ENCODE measurements at regions not wholly inside any gene's neighbourhood (a gene's known extent, or its start where the extent isn't known, plus 50 kb on each side); places are given as distances from the start of the nearest gene placed in this dataset.

DNA sequence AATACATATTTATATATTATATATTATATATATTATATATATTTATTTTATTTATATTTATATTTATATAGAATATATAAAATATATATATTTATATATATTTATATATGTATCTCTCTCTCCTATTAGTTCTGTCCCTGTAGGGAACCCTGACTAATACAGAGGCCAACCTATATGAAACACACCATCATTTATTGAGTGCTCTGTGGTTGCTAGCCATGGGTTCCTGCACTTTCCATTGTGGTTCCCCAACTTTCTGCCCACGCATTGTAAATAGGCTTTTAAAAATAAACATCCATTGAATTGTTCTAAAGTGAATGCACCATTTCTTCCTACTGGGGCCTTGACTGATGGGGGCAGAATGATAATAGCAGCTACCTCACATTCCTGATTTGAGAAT is 93.8 kb upstream of the SESN3 start:
- WGBS, 2 donors = 88% methylated on average over 1 of the region's 1 CpG

DNA sequence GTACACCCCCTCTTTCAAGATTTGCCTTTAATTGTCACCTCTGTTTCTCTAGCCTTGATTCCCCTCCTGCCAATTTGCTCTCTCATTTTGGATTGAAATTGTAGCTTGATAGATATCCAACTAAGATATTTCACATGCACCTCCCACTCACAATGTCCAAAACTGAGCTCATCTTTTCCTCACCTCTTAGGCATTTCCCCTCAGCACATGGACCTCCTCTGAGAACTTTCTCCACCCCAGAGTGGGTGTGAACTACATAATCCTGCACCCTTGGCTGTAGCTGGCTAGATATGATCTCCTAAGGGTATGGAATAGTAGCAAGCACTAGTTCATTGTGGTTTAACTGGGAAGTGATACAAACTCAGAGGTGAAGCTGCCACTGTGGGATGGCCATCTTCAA is 91.5 kb upstream of the SESN3 start:
- ATAC-seq = peak in 7 of 8 donors; percentile 38 to 89 (median 76)
- DNase-seq = no peak
- H3K36me3 ChIP-seq = no peaks in the 10 kb centered on the region
- no peak overlapping the region for H3K4me3 ChIP-seq
- intact Hi-C loops (cut with DNase I) = no loop called here
- H3K9me3 ChIP-seq = no peaks in the 10 kb centered on the region
- no peaks in the 10 kb centered on the region for H3K27me3 ChIP-seq
- peaks cover 0 to 25% (median 13%) of the 10 kb centered on the region in 9 donors for H3K4me1 ChIP-seq
- H3K27ac ChIP-seq = peak overlapping the region in 1 of 10 donors; percentile 16
- TF ChIP-seq, protein P1, sequence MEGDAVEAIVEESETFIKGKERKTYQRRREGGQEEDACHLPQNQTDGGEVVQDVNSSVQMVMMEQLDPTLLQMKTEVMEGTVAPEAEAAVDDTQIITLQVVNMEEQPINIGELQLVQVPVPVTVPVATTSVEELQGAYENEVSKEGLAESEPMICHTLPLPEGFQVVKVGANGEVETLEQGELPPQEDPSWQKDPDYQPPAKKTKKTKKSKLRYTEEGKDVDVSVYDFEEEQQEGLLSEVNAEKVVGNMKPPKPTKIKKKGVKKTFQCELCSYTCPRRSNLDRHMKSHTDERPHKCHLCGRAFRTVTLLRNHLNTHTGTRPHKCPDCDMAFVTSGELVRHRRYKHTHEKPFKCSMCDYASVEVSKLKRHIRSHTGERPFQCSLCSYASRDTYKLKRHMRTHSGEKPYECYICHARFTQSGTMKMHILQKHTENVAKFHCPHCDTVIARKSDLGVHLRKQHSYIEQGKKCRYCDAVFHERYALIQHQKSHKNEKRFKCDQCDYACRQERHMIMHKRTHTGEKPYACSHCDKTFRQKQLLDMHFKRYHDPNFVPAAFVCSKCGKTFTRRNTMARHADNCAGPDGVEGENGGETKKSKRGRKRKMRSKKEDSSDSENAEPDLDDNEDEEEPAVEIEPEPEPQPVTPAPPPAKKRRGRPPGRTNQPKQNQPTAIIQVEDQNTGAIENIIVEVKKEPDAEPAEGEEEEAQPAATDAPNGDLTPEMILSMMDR (IDR thresholded peaks at IDR 0.05) = no peak

More for the DNA sequence above, 93.8 kb upstream of the SESN3 start:
- Histone ChIP-seq H3K27me3 (no peaks in the 10 kb centered on the region), H3K36me3 (no peaks in the 10 kb centered on the region), H3K4me1 (peaks cover 0 to 11% (median 0%) of the 10 kb centered on the region in 9 donors), H3K4me3 (no peak overlapping the region), H3K27ac (no peak overlapping the region), H3K9me3 (no peaks in the 10 kb centered on the region)
- intact Hi-C loops (cut with DNase I) = no loop called here
- ATAC-seq (no peak), DNase-seq (no peak)
- TF ChIP-seq, protein P1 (IDR thresholded peaks at IDR 0.05) = no peak

DNA sequence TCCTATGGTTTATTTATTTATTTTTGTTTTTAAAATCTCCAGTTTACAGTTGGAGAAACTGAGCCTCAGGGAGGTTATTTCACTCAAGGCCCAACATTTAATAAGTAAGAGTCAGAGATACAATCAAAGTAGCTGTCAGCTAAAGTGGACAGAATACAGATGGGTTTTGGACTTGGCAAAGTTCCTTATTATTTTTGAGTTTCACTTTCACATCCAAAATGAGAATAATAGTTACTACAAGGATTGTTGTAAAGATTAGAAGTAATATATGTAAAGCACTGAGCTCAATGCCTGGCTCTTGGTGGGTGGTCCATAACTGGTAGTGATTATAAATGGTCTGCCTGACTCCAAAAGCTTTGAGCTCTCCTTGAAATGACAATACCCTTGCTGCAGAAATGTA is 87.5 kb upstream of the SESN3 start:
- Histone ChIP-seq H3K4me3 (no peak overlapping the region), H3K27me3 (no peaks in the 10 kb centered on the region), H3K36me3 (no peaks in the 10 kb centered on the region), H3K4me1 (peaks cover 0 to 25% (median 13%) of the 10 kb centered on the region in 9 donors), H3K27ac (no peak overlapping the region), H3K9me3 (no peaks in the 10 kb centered on the region)
- intact Hi-C loops (cut with DNase I) = no loop called here
- TF ChIP-seq, protein P1 (IDR thresholded peaks at IDR 0.05) = no peak
- ATAC-seq (peak in 3 of 8 donors; percentile 33 to 63 (median 55)), DNase-seq (no peak)

DNA sequence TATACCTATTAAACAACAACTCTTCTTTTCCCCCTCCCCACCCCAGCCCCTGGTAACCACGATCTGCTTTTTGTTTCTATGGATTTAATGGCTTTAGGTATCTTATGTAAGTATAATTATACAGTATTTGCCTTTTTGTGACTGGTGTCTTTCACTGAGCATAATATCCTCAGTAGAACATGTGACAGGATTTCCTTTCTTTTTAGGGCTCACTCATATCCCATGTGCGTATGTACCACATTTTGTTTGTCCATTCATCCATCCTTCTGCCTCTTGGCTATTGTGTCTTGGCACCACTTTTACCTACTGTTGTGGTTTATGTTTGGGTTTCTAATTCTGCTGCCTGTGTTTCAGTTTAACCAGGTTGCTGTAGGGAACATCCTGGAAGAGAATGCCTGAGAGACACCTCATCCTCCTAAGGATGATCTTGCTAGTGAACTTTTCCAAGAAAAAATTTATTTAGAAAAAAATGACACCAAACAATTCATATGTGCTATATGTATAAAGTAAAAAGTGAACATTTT is 77.6 kb upstream of the SESN3 start:
- ATAC-seq = no peak
- intact Hi-C loops (cut with DNase I) = no loop called here
- no peak overlapping the region for H3K27ac ChIP-seq
- H3K4me3 ChIP-seq = no peak overlapping the region
- TF ChIP-seq, protein P1 (IDR thresholded peaks at IDR 0.05) = no peak
- 76 to 77% methylated on average over 2 of the region's 2 CpGs for WGBS, 2 donors
- H3K9me3 ChIP-seq = no peaks in the 10 kb centered on the region
- DNase-seq = no peak
- peaks cover 0 to 5% (median 0%) of the 10 kb centered on the region in 9 donors for H3K4me1 ChIP-seq
- H3K27me3 ChIP-seq = no peaks in the 10 kb centered on the region
- H3K36me3 ChIP-seq = no peaks in the 10 kb centered on the region
